ENCODE measurements at regions not wholly inside any gene's neighbourhood (a gene's known extent, or its start where the extent isn't known, plus 50 kb on each side); places are given as distances from the start of the nearest gene placed in this dataset.
A peak's percentile ranks its signal among the peaks of the same experiment; 100 is the strongest.

GRCh38 chr3:116512281-116512680 lies 67.0 kb upstream of the LSAMP start:
- Histone ChIP-seq H3K9ac (no peak overlapping the region), H3K79me2 (ENCODE audit: insufficient read depth) (no peaks in the 10 kb centered on the region), H3K4me1 (ENCODE audit: control insufficient read depth in 1 of 2, insufficient read depth in 2 of 2, low read depth in 1 of 2, low read length in 1 of 2) (no peaks in the 10 kb centered on the region; a peak in 1 of 4 replicates), H3K9me2 (no peaks in the 10 kb centered on the region), H3K27ac (ENCODE audit: low read depth in 2 of 2, low read length in 1 of 2) (no peak overlapping the region), H3K4me2 (no peak overlapping the region), H3K36me3 (replicated peaks in 1 of 2; ENCODE audit: control insufficient read depth in 1 of 2, insufficient read depth in 2 of 2, low read length in 1 of 2) (no peaks in the 10 kb centered on the region), H3K4me3 (ENCODE audit: low read depth in 2 of 2, low read length in 1 of 2) (no peak overlapping the region), H3K27me3 (ENCODE audit: insufficient read depth) (no peaks in the 10 kb centered on the region), H2AFZ (ENCODE audit: low read depth) (no peak overlapping the region), H4K20me1 (ENCODE audit: insufficient read depth) (no peaks in the 10 kb centered on the region), H3F3A (replicated peaks; ENCODE audit: insufficient read depth) (no peaks in the 10 kb centered on the region), H3K9me3 (no peaks in the 10 kb centered on the region)
- DNase-seq = no peak
- WGBS (ENCODE audit: low lambda C conversion rate) = 77% methylated on average over 2 of the region's 2 CpGs
- TF ChIP-seq RFX5 (IDR thresholded peaks at IDR 0.05; ENCODE audit: low read length) (no peak), TCF12 (IDR thresholded peaks at IDR 0.05) (0 out of 2 replicates have a peak, but pooled peaks have one; percentile 9), GABPA (IDR thresholded peaks at IDR 0.05; ENCODE audit: low read depth) (no peak)
- ChIA-PET POLR2A (no interaction called here), CTCF (no interaction called here)

- Histone ChIP-seq H3K27me3 (ENCODE audit: insufficient read depth) (no peaks in the 10 kb centered on the region), H3K79me2 (ENCODE audit: insufficient read depth) (no peaks in the 10 kb centered on the region), H3K9me3 (no peaks in the 10 kb centered on the region), H3K4me2 (no peak overlapping the region), H3K36me3 (replicated peaks in 1 of 2; ENCODE audit: control insufficient read depth in 1 of 2, insufficient read depth in 2 of 2, low read length in 1 of 2) (no peaks in the 10 kb centered on the region), H3F3A (replicated peaks; ENCODE audit: insufficient read depth) (no peaks in the 10 kb centered on the region), H4K20me1 (ENCODE audit: insufficient read depth) (no peaks in the 10 kb centered on the region), H3K9me2 (no peaks in the 10 kb centered on the region), H3K4me3 (ENCODE audit: low read depth in 2 of 2, low read length in 1 of 2) (no peak overlapping the region), H3K9ac (no peak overlapping the region), H3K27ac (ENCODE audit: low read depth in 2 of 2, low read length in 1 of 2) (no peak overlapping the region), H2AFZ (ENCODE audit: low read depth) (no peak overlapping the region), H3K4me1 (ENCODE audit: control insufficient read depth in 1 of 2, insufficient read depth in 2 of 2, low read depth in 1 of 2, low read length in 1 of 2) (no peaks in the 10 kb centered on the region; a peak in 1 of 4 replicates)
- TF ChIP-seq ZBTB33 (IDR thresholded peaks at IDR 0.05; ENCODE audit: borderline replicate concordance, low read depth) (no peak), EP300 (IDR thresholded peaks at IDR 0.05; ENCODE audit: borderline replicate concordance in 1 of 2, low read depth in 1 of 2, low read length in 1 of 2) (no peak)
- 21% methylated on average over 2 of the region's 2 CpGs for WGBS (ENCODE audit: low lambda C conversion rate)
- CTCF ChIA-PET = no interaction called here
- DNase-seq = no peak
- POLR2A ChIA-PET = no interaction called here
Measured at GRCh38 chr3:116512931-116513330, 67.6 kb upstream of the LSAMP start.

GRCh38 chr3:116515973-116516372 lies 70.7 kb upstream of the LSAMP start:
- CTCF ChIA-PET = interaction anchor here (1.5 kb wide), 1 partner anchor 17 kb away, joined by 3 read pairs; no protein-coding TSS in a partner anchor
- no peaks in the 10 kb centered on the region for H3F3A ChIP-seq (replicated peaks; ENCODE audit: insufficient read depth)
- H3K36me3 ChIP-seq (replicated peaks in 1 of 2; ENCODE audit: control insufficient read depth in 1 of 2, insufficient read depth in 2 of 2, low read length in 1 of 2) = no peaks in the 10 kb centered on the region

More at GRCh38 chr3:116515973-116516372, 70.7 kb upstream of the LSAMP start:
- no peak overlapping the region for H2AFZ ChIP-seq (ENCODE audit: low read depth)
- H3K4me1 ChIP-seq (ENCODE audit: control insufficient read depth in 1 of 2, insufficient read depth in 2 of 2, low read depth in 1 of 2, low read length in 1 of 2) = no peaks in the 10 kb centered on the region
- no peaks in the 10 kb centered on the region for H3K9me2 ChIP-seq
- H3K27me3 ChIP-seq (ENCODE audit: insufficient read depth) = no peaks in the 10 kb centered on the region
- POLR2A ChIA-PET = no interaction called here
- WGBS (ENCODE audit: low lambda C conversion rate) = 41% methylated on average over 2 of the region's 2 CpGs
- no peaks in the 10 kb centered on the region for H4K20me1 ChIP-seq (ENCODE audit: insufficient read depth)
- no peak overlapping the region for H3K9ac ChIP-seq
- TF ChIP-seq RAD21 (IDR thresholded peaks at IDR 0.05; ENCODE audit: low read length) = no peak
- no peak overlapping the region for H3K4me3 ChIP-seq (ENCODE audit: low read depth in 2 of 2, low read length in 1 of 2)
- DNase-seq = no peak
- no peak overlapping the region for H3K27ac ChIP-seq (ENCODE audit: low read depth in 2 of 2, low read length in 1 of 2)
- no peaks in the 10 kb centered on the region for H3K9me3 ChIP-seq
- H3K4me2 ChIP-seq = no peak overlapping the region
- H3K79me2 ChIP-seq (ENCODE audit: insufficient read depth) = no peaks in the 10 kb centered on the region

Measured in SK-N-SH (cell line).